GM23248 (cell line): ENCODE measurements at regions not wholly inside any gene's neighbourhood (a gene's known extent, or its start where the extent isn't known, plus 50 kb on each side); places are given as distances from the start of the nearest gene placed in this dataset.

ENCODE experiments used
- EZH2 ChIP-seq: fragments of 200-600 bp; sonication (generic); IDR thresholded peaks from 2 replicates; pipeline ENCODE4 v1.6.1; 2018; ENCODE audit warnings: antibody characterized with exemption, mild to moderate bottlenecking; ENCODE audit not compliant: insufficient read depth, poor library complexity, severe bottlenecking
- EZH2phosphoT487 ChIP-seq: fragments of 200-600 bp; sonication (generic); IDR thresholded peaks from 2 replicates; pipeline ENCODE4 v1.6.1; 2018; ENCODE audit warnings: antibody characterized with exemption, moderate library complexity, mild to moderate bottlenecking, low read depth; ENCODE audit not compliant: insufficient read depth

- TF ChIP-seq EZH2 (no peak), EZH2phosphoT487 (no peak)
Measured at GRCh38 chr2:128717758-128718710, 399.4 kb upstream of the HS6ST1 start.
